ENCODE measurements at regions not wholly inside any gene's neighbourhood (a gene's known extent, or its start where the extent isn't known, plus 50 kb on each side); places are given as distances from the start of the nearest gene placed in this dataset.

GRCh38 chr4:27288496-27288895, 427.9 kb downstream of the STIM2 start:
- TF ChIP-seq EZH2phosphoT487 (IDR thresholded peaks at IDR 0.05; ENCODE audit: insufficient read depth, low read depth) = no peak
- TF ChIP-seq EZH2 (IDR thresholded peaks at IDR 0.05; ENCODE audit: insufficient read depth, poor library complexity, severe bottlenecking) = no peak
